Activated naive CD8-positive, alpha-beta T cell treated with anti-CD3 and anti-CD28 coated beads for 36 hours (primary cell): ENCODE measurements at regions not wholly inside any gene's neighbourhood (a gene's known extent, or its start where the extent isn't known, plus 50 kb on each side); places are given as distances from the start of the nearest gene placed in this dataset.
"Not testable (repeated sequence)": the region's sequence is repeated elsewhere in the genome, so short reads cannot be mapped to it uniquely, and the experiment has no call there.

Experiments
- DNase-seq: peaks from one replicate; pipeline ENCODE4 v3.0.0; 2021
- H3K27ac Mint-ChIP-seq: one replicate; pipeline ENCODE4 v1.8.0; 2022; ENCODE audit warnings: mild to moderate bottlenecking, moderate library complexity, mixed read lengths
- H3K27me3 Mint-ChIP-seq: one replicate; pipeline ENCODE4 v1.8.0; 2022; ENCODE audit warnings: mild to moderate bottlenecking, mixed read lengths
- H3K36me3 Mint-ChIP-seq: one replicate; pipeline ENCODE4 v1.8.0; 2021; ENCODE audit warnings: mild to moderate bottlenecking, mixed read lengths
- H3K4me1 Mint-ChIP-seq: one replicate; pipeline ENCODE4 v1.8.0; 2021; ENCODE audit warnings: mixed read lengths
- H3K4me3 Mint-ChIP-seq: one replicate; pipeline ENCODE4 v1.8.0; 2022; ENCODE audit warnings: mild to moderate bottlenecking, moderate library complexity, mixed read lengths
- H3K9me3 Mint-ChIP-seq: one replicate; pipeline ENCODE4 v1.8.0; 2022; ENCODE audit warnings: mixed read lengths

DNA sequence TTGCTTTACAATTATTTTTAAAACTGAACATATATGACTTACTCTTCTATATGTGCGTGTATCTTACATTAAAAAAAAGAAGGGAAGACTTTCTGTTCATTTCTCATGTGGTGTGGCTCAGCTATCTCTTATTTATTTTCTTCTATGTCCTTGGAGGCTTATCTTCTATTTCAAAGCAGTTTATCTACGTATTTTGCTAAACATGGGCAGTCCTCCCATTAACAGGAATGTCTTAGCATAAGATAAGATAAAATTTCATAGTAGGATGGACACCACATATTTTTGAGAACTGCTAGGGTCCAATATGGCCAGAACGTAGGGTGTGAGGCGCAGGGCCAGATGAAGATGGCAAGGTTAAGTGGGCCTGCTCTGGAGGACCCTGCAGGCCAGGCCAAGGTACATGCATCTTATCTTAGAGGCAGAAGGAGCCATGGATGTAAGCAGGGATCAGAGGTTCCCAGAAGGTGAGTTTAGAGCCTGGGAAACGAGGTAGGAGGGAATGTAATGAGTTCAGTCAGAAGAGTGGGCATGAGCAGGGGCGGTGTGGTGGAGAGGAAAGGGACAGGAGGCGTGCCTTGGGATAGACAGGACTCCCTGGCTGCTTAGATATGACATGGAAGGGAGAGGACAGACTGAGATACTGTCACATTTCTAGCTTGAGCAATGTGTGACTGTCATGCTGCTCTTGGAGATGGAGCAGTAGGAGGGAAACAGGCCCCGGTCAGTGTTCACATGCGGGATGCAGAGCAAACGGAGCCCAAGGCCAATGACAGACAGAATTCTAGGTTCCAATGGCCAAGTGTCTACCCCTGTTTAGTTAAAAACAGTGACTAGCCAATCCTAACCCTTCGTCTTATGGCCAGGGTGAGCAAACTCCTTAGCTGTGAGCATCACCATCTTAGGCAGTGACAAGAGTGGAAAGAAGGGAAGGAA, 68.6 kb upstream of the MEDAG start:
- H3K27ac Mint-ChIP-seq, result no peak overlapping the region
- H3K4me1 Mint-ChIP-seq, result peaks cover 2% of the 10 kb centered on the region
- H3K4me3 Mint-ChIP-seq, result no peak overlapping the region
- H3K9me3 Mint-ChIP-seq, result no peaks in the 10 kb centered on the region
- H3K36me3 Mint-ChIP-seq, result no peaks in the 10 kb centered on the region
- peaks cover 9% of the 10 kb centered on the region for H3K27me3 Mint-ChIP-seq
- DNase-seq, result no peak

GRCh38 chr13:30839636-30840035, 66.4 kb upstream of the MEDAG start:
- H3K27ac Mint-ChIP-seq, H3K27me3 Mint-ChIP-seq, H3K4me1 Mint-ChIP-seq, DNase-seq, H3K9me3 Mint-ChIP-seq, H3K36me3 Mint-ChIP-seq, H3K4me3 Mint-ChIP-seq: not testable (repeated sequence)

GRCh38 chr13:30840515-30840914, 65.6 kb upstream of the MEDAG start:
- H3K27ac Mint-ChIP-seq, result no peak overlapping the region
- H3K9me3 Mint-ChIP-seq, result no peaks in the 10 kb centered on the region
- H3K4me1 Mint-ChIP-seq, result no peaks in the 10 kb centered on the region
- no peaks in the 10 kb centered on the region for H3K36me3 Mint-ChIP-seq
- no peak for DNase-seq
- H3K27me3 Mint-ChIP-seq, result peaks cover 3% of the 10 kb centered on the region
- no peak overlapping the region for H3K4me3 Mint-ChIP-seq

DNA sequence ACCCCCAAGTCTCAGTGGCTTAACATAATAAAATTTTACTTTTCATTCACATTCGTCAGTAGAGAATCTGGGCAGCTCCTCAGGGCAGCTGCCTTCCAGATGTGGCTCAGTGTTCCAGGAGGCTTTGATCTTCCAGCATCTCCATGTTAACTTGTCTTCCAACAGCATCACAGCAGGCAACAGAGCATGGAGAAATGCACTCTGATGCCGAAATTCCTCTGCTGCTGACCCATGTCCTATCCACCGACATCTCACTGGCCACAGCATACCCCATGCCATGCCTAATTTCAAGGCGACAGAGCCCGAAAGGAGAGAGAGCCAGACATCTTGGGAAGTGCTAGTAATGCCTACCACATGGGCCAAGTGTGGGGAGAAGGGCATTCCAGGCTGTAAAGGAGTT, 64.9 kb upstream of the MEDAG start:
- H3K27ac Mint-ChIP-seq, result no peak overlapping the region
- H3K4me3 Mint-ChIP-seq, result no peak overlapping the region
- no peaks in the 10 kb centered on the region for H3K4me1 Mint-ChIP-seq
- H3K27me3 Mint-ChIP-seq, result no peaks in the 10 kb centered on the region
- H3K9me3 Mint-ChIP-seq, result no peaks in the 10 kb centered on the region
- no peak for DNase-seq
- no peaks in the 10 kb centered on the region for H3K36me3 Mint-ChIP-seq

DNA sequence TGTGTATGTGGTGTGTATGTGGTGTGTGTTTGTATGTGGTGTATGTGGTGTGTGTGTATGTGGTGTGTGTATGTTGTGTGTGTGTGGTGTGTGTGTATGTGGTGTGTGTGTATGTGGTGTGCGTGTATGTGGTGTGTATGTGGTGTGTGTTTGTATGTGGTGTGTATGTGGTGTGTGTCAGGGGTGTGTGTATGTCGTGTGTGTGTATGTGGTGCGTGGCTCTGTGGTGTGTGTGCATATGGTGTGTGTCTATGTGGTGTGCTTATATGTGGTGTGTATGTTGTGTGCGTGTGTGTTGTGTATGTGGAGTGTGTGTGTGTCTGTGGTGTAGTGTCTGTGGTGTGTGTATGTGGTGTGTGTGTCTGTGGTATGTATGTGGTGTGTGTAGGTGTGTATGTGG, 62.5 kb upstream of the MEDAG start:
- Mint-ChIP-seq H3K4me3 (no peak overlapping the region), H3K36me3 (no peaks in the 10 kb centered on the region), H3K4me1 (peaks cover 3% of the 10 kb centered on the region), H3K27ac (no peak overlapping the region), H3K27me3 (no peaks in the 10 kb centered on the region), H3K9me3 (no peaks in the 10 kb centered on the region)
- no peak for DNase-seq

DNA sequence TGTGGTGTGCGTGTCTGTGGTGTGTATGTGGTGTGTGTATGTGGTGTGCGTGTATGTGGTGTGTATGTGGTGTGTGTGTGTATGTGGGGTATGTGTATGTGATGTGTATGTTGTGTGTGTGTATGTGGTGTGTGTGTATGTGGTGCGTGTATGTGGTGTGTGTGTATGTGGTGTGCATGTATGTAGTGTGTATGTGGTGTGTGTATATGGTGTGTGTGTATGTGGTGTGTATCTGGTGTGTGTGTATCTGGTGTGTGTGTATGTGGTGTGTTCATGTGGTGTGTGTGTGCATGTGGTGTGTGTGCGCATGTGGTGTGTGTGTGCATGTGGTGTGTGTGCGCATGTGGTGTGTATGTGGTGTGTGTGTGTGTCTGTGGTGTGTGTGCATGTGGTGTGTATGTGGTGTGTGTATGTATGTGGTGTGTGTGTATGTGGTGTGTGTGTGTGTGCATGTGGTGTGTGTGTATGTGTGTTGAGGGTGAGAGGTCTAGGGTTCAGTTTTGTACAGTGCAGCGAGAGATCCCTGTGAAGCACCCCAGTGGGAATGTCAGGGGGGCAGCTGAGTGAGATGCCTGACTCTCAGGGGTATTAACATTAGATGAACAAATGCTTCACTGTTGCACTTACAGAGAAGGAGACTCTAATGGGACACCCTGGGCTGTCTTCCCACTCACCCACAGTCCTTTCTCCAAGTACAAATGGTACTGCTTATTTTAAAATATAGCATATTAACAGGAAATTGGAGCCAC, 61.3 kb upstream of the MEDAG start:
- H3K27me3 Mint-ChIP-seq, result no peaks in the 10 kb centered on the region
- H3K27ac Mint-ChIP-seq, result no peak overlapping the region
- no peaks in the 10 kb centered on the region for H3K9me3 Mint-ChIP-seq
- no peak overlapping the region for H3K4me3 Mint-ChIP-seq
- H3K4me1 Mint-ChIP-seq, result peaks cover 3% of the 10 kb centered on the region
- no peaks in the 10 kb centered on the region for H3K36me3 Mint-ChIP-seq
- no peak for DNase-seq

DNA sequence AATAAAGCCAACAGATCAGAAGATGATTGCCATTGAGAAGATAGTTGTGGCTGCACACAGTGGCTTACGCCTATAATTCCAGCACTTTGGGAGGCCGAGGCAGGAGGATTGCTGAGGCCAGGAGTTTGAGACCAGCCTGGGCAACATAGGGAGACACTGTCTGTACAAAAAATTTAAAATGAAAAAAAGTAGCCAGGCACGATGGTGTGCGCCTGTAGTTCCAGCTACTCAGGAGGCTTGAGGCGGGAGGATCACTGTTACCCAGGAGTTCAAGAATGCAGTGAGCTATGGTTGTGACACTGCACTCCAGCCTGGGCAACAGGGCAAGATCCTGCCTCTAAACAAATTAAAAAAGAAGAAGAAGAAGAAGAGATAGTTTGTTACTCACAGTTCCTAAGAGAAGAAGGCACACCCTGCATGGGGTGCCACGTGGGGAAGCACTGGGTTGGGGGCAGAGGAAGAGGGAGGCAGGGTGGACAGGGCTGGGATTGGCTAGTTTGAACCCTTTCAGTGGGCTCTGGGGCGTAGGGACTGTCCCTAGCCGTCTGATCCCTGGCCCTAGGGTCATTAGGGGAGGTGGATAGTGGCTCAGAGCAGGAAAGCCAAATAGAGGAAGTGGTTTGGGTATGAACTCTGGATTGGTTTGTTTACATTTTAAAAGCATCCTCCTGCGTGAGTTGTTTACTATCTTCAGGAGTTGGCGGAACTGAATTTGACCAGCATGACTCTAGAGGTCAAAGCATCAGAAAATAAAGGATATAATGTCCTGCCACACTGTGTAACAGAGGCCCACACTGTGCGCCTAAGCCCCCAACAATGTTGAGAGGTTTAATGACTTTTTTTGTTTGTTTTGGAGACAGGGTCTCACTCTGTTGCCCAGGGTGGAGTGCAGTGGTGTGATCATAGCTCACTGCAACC, 60.5 kb upstream of the MEDAG start:
- peaks cover 3% of the 10 kb centered on the region for H3K9me3 Mint-ChIP-seq
- no peak overlapping the region for H3K27ac Mint-ChIP-seq
- no peaks in the 10 kb centered on the region for H3K27me3 Mint-ChIP-seq
- H3K4me3 Mint-ChIP-seq, result no peak overlapping the region
- peaks cover 3% of the 10 kb centered on the region for H3K4me1 Mint-ChIP-seq
- no peaks in the 10 kb centered on the region for H3K36me3 Mint-ChIP-seq
- DNase-seq, result no peak

GRCh38 chr13:30846311-30846710, 59.8 kb upstream of the MEDAG start:
- Mint-ChIP-seq H3K9me3 (peaks cover 3% of the 10 kb centered on the region), H3K27ac (no peak overlapping the region), H3K27me3 (no peaks in the 10 kb centered on the region), H3K4me3 (no peak overlapping the region), H3K36me3 (no peaks in the 10 kb centered on the region), H3K4me1 (peaks cover 3% of the 10 kb centered on the region)
- no peak for DNase-seq

DNA sequence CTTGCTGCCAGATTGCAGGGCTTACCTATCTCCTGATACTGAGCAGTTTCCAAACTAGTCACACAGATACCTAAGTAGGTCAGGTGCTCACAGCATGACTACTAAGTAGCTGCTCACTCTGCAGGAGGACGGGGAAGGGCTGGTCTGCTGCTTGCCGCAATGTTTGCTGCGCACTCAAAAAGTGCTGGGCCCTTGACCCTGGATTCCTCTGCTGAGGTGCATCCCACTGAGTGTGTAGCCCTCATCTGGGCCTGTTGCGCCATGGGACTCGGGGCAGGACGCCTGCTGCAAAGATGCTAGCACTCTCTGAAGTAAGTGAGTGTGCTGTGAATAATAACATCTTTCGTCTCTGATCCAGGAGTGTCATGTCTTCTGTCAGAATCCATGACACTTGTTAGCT, 59.2 kb upstream of the MEDAG start:
- H3K9me3 Mint-ChIP-seq, result peaks cover 3% of the 10 kb centered on the region
- H3K27me3 Mint-ChIP-seq, result no peaks in the 10 kb centered on the region
- DNase-seq, result no peak
- no peaks in the 10 kb centered on the region for H3K36me3 Mint-ChIP-seq
- H3K4me3 Mint-ChIP-seq, result no peak overlapping the region
- H3K4me1 Mint-ChIP-seq, result peaks cover 3% of the 10 kb centered on the region
- H3K27ac Mint-ChIP-seq, result no peak overlapping the region

DNA sequence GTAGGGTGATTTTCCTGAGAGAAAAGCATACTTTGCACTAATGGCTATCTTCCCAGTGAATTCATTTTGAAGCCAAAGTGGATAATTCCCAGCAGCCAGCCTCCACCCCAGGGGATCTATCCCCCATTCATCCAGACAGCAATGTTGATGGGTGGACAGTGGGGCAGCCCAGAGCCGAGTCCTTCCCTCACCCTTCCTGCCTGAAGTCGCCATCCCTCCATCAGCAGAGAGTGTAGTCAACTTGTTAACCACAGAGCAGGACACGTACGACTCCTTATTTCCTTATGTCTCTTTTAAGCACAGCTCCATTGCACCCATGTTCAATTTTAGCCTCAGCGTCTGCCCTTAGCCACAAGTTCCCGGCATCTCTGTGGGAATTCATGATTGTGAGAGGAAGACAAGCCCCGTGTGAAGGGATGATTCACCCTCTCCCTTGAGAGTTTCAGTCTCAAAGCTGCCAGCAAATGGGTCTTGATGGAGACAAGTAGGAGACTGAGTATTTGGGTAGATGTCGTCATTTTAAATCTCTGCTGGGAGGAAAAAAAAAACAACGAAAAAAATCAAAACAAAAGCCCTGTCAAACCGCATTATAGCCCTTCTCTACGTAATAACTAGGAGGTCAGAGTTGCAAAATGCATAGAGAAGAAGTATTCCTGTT, 58.3 kb upstream of the MEDAG start:
- no peak overlapping the region for H3K27ac Mint-ChIP-seq

GRCh38 chr13:30848332-30849027, 57.6 kb upstream of the MEDAG start:
- H3K27me3 Mint-ChIP-seq, result no peaks in the 10 kb centered on the region
- peaks cover 3% of the 10 kb centered on the region for H3K9me3 Mint-ChIP-seq
- no peaks in the 10 kb centered on the region for H3K36me3 Mint-ChIP-seq
- peaks cover 6% of the 10 kb centered on the region for H3K4me1 Mint-ChIP-seq
- H3K27ac Mint-ChIP-seq, result no peak overlapping the region
- no peak overlapping the region for H3K4me3 Mint-ChIP-seq
- no peak for DNase-seq

More for the DNA sequence above, 58.3 kb upstream of the MEDAG start:
- Mint-ChIP-seq H3K27me3 (no peaks in the 10 kb centered on the region), H3K36me3 (no peaks in the 10 kb centered on the region), H3K9me3 (peaks cover 3% of the 10 kb centered on the region), H3K4me1 (peaks cover 6% of the 10 kb centered on the region), H3K4me3 (no peak overlapping the region)
- DNase-seq, result no peak

- Mint-ChIP-seq H3K4me1 (peaks cover 6% of the 10 kb centered on the region), H3K4me3 (no peak overlapping the region), H3K27me3 (no peaks in the 10 kb centered on the region)
These were observed 56.5 kb upstream of the MEDAG start for GRCh38 chr13:30849611-30850010.

GRCh38 chr13:30850204-30850866, 55.7 kb upstream of the MEDAG start:
- peaks cover 6% of the 10 kb centered on the region for H3K4me1 Mint-ChIP-seq

More at GRCh38 chr13:30849611-30850010, 56.5 kb upstream of the MEDAG start:
- no peak overlapping the region for H3K27ac Mint-ChIP-seq
- no peaks in the 10 kb centered on the region for H3K36me3 Mint-ChIP-seq
- H3K9me3 Mint-ChIP-seq, result peaks cover 3% of the 10 kb centered on the region
- DNase-seq, result no peak

DNA sequence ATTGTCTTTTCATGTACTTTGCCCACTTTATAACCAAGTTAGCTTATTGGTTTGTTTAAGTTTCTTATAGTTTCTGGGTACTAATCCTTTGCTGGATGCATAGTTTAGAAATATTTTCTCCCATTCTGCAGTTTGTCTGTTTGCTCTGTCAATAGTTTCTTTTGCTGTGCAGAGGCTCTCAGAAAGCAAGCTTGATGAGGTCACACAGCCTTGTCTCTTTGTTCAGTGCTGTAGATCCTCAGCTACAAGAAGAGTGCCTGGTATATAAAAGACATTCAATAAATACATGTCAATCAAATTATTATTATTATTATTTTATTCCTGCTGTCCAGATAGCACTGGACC, 55.2 kb upstream of the MEDAG start:
- Mint-ChIP-seq H3K4me3 (no peak overlapping the region), H3K27me3 (no peaks in the 10 kb centered on the region), H3K36me3 (no peaks in the 10 kb centered on the region), H3K4me1 (peaks cover 6% of the 10 kb centered on the region), H3K27ac (no peak overlapping the region), H3K9me3 (peaks cover 3% of the 10 kb centered on the region)
- DNase-seq, result no peak

More at GRCh38 chr13:30850204-30850866, 55.7 kb upstream of the MEDAG start:
- no peak overlapping the region for H3K4me3 Mint-ChIP-seq
- H3K36me3 Mint-ChIP-seq, result no peaks in the 10 kb centered on the region
- H3K27ac Mint-ChIP-seq, result no peak overlapping the region
- no peak for DNase-seq
- no peaks in the 10 kb centered on the region for H3K27me3 Mint-ChIP-seq
- H3K9me3 Mint-ChIP-seq, result peaks cover 3% of the 10 kb centered on the region
